Panc1 (cell line): ENCODE measurements at regions not wholly inside any gene's neighbourhood (a gene's known extent, or its start where the extent isn't known, plus 50 kb on each side); places are given as distances from the start of the nearest gene placed in this dataset.

Experiments
- POLR2AphosphoS5 ChIP-seq: IDR thresholded peaks from 2 replicates; pipeline ENCODE4 v1.6.1; 2012; ENCODE audit warnings: mild to moderate bottlenecking, low read depth, low read length, moderate library complexity
- SIN3A ChIP-seq: IDR thresholded peaks from 2 replicates; pipeline ENCODE4 v1.6.1; 2012; ENCODE audit warnings: low read depth, mild to moderate bottlenecking, low read length, moderate library complexity, borderline replicate concordance; ENCODE audit not compliant: insufficient read depth
- TCF7L2 ChIP-seq: IDR thresholded peaks from 2 replicates; pipeline ENCODE4 v1.6.1; 2011; ENCODE audit warnings: mild to moderate bottlenecking, low read depth, low read length, inconsistent platforms
- TF ChIP-seq, protein P1 (sequence below): fragments of 450-650 bp; IDR thresholded peaks from 2 replicates; pipeline ENCODE4 v1.5.1; 2017; ENCODE audit warnings: mild to moderate bottlenecking

DNA sequence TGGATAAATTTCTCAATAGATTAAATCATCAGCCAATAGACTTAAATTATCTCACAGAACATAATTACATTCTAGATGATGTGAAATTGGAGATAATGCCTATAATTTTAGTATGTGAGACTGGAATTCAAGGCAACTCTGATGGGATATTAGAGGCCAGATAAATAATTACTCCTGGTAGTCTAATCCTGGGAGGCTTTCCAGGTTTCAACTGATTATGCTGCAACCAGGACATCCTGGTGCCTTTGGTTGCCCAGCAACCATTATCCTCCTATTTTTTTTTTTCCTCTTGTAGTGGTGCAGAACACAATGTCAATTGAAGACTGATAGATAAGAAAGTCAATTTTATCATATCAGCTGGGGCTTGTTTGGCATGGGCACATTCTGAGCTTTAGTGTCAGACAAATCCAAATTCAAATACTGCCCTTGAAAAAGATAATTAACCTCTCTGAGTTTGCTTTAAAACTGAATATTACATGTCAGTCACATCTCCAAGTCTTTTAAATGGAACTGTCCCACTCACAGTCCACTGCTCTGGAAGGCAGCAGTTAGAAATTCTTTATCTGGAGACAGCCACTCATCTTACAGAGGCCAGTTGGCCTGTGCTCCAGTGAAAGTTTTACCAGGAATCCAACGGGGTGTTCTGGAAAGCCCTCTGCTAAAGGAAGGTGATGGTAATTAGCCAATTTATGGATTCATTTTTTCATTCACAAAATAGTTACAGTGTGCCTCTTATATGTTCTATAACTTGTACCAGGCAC is 95.3 kb upstream of the GUCY1A1 start:
- TF ChIP-seq, protein P1, sequence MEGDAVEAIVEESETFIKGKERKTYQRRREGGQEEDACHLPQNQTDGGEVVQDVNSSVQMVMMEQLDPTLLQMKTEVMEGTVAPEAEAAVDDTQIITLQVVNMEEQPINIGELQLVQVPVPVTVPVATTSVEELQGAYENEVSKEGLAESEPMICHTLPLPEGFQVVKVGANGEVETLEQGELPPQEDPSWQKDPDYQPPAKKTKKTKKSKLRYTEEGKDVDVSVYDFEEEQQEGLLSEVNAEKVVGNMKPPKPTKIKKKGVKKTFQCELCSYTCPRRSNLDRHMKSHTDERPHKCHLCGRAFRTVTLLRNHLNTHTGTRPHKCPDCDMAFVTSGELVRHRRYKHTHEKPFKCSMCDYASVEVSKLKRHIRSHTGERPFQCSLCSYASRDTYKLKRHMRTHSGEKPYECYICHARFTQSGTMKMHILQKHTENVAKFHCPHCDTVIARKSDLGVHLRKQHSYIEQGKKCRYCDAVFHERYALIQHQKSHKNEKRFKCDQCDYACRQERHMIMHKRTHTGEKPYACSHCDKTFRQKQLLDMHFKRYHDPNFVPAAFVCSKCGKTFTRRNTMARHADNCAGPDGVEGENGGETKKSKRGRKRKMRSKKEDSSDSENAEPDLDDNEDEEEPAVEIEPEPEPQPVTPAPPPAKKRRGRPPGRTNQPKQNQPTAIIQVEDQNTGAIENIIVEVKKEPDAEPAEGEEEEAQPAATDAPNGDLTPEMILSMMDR, result no peak
- no peak for TF ChIP-seq SIN3A
- no peak for TF ChIP-seq TCF7L2
- TF ChIP-seq POLR2AphosphoS5, result no peak
